Loucy (cell line): ENCODE measurements at regions not wholly inside any gene's neighbourhood (a gene's known extent, or its start where the extent isn't known, plus 50 kb on each side); places are given as distances from the start of the nearest gene placed in this dataset.

ENCODE experiments used
- H2AFZ ChIP-seq: fragments of 200-600 bp; sonication (generic); 2 replicates; pipeline ENCODE4 v1.6.0; 2016; ENCODE audit warnings: antibody characterized with exemption, mild to moderate bottlenecking, low read length, moderate library complexity
- H3F3A ChIP-seq: fragments of 200-600 bp; 2 replicates; pipeline ENCODE4 v1.6.0; 2016; ENCODE audit warnings: antibody characterized with exemption, low read depth, mild to moderate bottlenecking
- H3K27me3 ChIP-seq: fragments of 200-600 bp; sonication (generic); 2 replicates; pipeline ENCODE4 v1.6.1; 2014; ENCODE audit warnings: low read length, mild to moderate bottlenecking; ENCODE audit not compliant: insufficient read depth, poor library complexity, severe bottlenecking
- H3K36me3 ChIP-seq: fragments of 200-600 bp; sonication (generic); 2 replicates; pipeline ENCODE4 v1.6.1; 2016; ENCODE audit warnings: low read length; ENCODE audit not compliant: insufficient read depth
- H3K4me1 ChIP-seq: fragments of 200-600 bp; sonication (generic); 2 replicates; pipeline ENCODE4 v1.5.1; 2014; ENCODE audit warnings: low read length, mild to moderate bottlenecking; ENCODE audit not compliant: insufficient read depth, poor library complexity, severe bottlenecking
- H3K4me2 ChIP-seq: fragments of 200-600 bp; sonication (generic); 2 replicates; pipeline ENCODE4 v1.6.0; 2014; ENCODE audit warnings: antibody characterized with exemption, low read length, low read depth, mild to moderate bottlenecking; ENCODE audit not compliant: poor library complexity, severe bottlenecking
- H3K4me3 ChIP-seq: fragments of 200-600 bp; sonication (generic); 2 replicates; pipeline ENCODE4 v1.5.1; 2014; ENCODE audit warnings: low read length, mild to moderate bottlenecking, mixed read lengths; ENCODE audit not compliant: poor library complexity, severe bottlenecking
- H3K79me2 ChIP-seq: fragments of 200-600 bp; sonication (generic); 2 replicates; pipeline ENCODE4 v1.6.1; 2014; ENCODE audit warnings: low read length; ENCODE audit not compliant: insufficient read depth
- H3K9ac ChIP-seq: fragments of 200-600 bp; sonication (generic); 2 replicates; pipeline ENCODE4 v1.6.0; 2014; ENCODE audit warnings: mild to moderate bottlenecking, low read depth, low read length, moderate library complexity; ENCODE audit not compliant: poor library complexity, severe bottlenecking
- H3K9me2 ChIP-seq: fragments of 200-600 bp; sonication (generic); replicated peaks from 2 replicates; pipeline ENCODE4 v1.6.1; 2016; ENCODE audit warnings: low read depth, low read length, mixed read lengths
- H3K9me3 ChIP-seq: fragments of 200-600 bp; sonication (generic); 2 replicates; pipeline ENCODE4 v1.6.1; 2014; ENCODE audit warnings: mild to moderate bottlenecking, antibody characterized with exemption, low read length, low read depth; ENCODE audit not compliant: insufficient read depth
- H4K20me1 ChIP-seq: fragments of 200-600 bp; sonication (generic); 2 replicates; pipeline ENCODE4 v1.6.0; 2014; ENCODE audit warnings: antibody characterized with exemption, low read length, mild to moderate bottlenecking; ENCODE audit not compliant: insufficient read depth, poor library complexity, severe bottlenecking
- EZH2phosphoT487 ChIP-seq: fragments of 200-600 bp; IDR thresholded peaks from 2 replicates; pipeline ENCODE4 v1.6.1; 2018; ENCODE audit warnings: antibody characterized with exemption, mild to moderate bottlenecking, moderate library complexity, borderline replicate concordance
- TF ChIP-seq, protein P1 (sequence below): fragments of 200-600 bp; sonication (generic); conservative IDR thresholded peaks from 2 replicates; pipeline ENCODE4 v1.5.1; 2014; ENCODE audit warnings: mild to moderate bottlenecking, antibody characterized with exemption, low read length

GRCh38 chr18:40018266-40018665 lies 1936.8 kb upstream of the PIK3C3 start:
- Histone ChIP-seq H3K9ac (no peak overlapping the region), H3K4me2 (no peak overlapping the region), H3F3A (no peaks in the 10 kb centered on the region), H4K20me1 (no peaks in the 10 kb centered on the region), H3K9me3 (0 out of 2 replicates have a peak, but pooled peaks cover 2% of the 10 kb centered on the region), H3K4me3 (no peak overlapping the region), H3K27me3 (no peaks in the 10 kb centered on the region), H3K4me1 (no peaks in the 10 kb centered on the region), H2AFZ (no peak overlapping the region), H3K79me2 (no peaks in the 10 kb centered on the region), H3K36me3 (no peaks in the 10 kb centered on the region), H3K9me2 (no peaks in the 10 kb centered on the region)
- TF ChIP-seq EZH2phosphoT487 = no peak
- TF ChIP-seq, protein P1, sequence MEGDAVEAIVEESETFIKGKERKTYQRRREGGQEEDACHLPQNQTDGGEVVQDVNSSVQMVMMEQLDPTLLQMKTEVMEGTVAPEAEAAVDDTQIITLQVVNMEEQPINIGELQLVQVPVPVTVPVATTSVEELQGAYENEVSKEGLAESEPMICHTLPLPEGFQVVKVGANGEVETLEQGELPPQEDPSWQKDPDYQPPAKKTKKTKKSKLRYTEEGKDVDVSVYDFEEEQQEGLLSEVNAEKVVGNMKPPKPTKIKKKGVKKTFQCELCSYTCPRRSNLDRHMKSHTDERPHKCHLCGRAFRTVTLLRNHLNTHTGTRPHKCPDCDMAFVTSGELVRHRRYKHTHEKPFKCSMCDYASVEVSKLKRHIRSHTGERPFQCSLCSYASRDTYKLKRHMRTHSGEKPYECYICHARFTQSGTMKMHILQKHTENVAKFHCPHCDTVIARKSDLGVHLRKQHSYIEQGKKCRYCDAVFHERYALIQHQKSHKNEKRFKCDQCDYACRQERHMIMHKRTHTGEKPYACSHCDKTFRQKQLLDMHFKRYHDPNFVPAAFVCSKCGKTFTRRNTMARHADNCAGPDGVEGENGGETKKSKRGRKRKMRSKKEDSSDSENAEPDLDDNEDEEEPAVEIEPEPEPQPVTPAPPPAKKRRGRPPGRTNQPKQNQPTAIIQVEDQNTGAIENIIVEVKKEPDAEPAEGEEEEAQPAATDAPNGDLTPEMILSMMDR = no peak

GRCh38 chr18:40017021-40017420 lies 1938.0 kb upstream of the PIK3C3 start:
- no peaks in the 10 kb centered on the region for H3K36me3 ChIP-seq
- no peaks in the 10 kb centered on the region for H3K79me2 ChIP-seq
- H3K9me2 ChIP-seq = no peaks in the 10 kb centered on the region
- no peak overlapping the region for H2AFZ ChIP-seq
- H3K9me3 ChIP-seq = 0 out of 2 replicates have a peak, but pooled peaks cover 2% of the 10 kb centered on the region
- H3K4me2 ChIP-seq = no peak overlapping the region
- H4K20me1 ChIP-seq = no peaks in the 10 kb centered on the region
- H3F3A ChIP-seq = no peaks in the 10 kb centered on the region
- H3K4me1 ChIP-seq = no peaks in the 10 kb centered on the region
- H3K4me3 ChIP-seq = no peak overlapping the region
- no peak overlapping the region for H3K9ac ChIP-seq
- no peak for TF ChIP-seq EZH2phosphoT487
- TF ChIP-seq, protein P1 = no peak
- no peaks in the 10 kb centered on the region for H3K27me3 ChIP-seq

GRCh38 chr18:40016405-40016804 lies 1938.6 kb upstream of the PIK3C3 start:
- Histone ChIP-seq H4K20me1 (no peaks in the 10 kb centered on the region), H3K36me3 (no peaks in the 10 kb centered on the region), H3K4me3 (no peak overlapping the region), H3K4me2 (no peak overlapping the region), H3K9me3 (0 out of 2 replicates have a peak, but pooled peaks cover 2% of the 10 kb centered on the region), H3K9ac (no peak overlapping the region), H3K79me2 (no peaks in the 10 kb centered on the region), H3K9me2 (no peaks in the 10 kb centered on the region), H2AFZ (no peak overlapping the region), H3K27me3 (no peaks in the 10 kb centered on the region), H3K4me1 (no peaks in the 10 kb centered on the region), H3F3A (no peaks in the 10 kb centered on the region)
- no peak for TF ChIP-seq EZH2phosphoT487
- TF ChIP-seq, protein P1 = no peak
